SK-N-SH treated with all-trans-retinoic acid at 6 μM for 48 hours (cell line): ENCODE measurements at regions not wholly inside any gene's neighbourhood (a gene's known extent, or its start where the extent isn't known, plus 50 kb on each side); places are given as distances from the start of the nearest gene placed in this dataset.

ENCODE experiments used
- ATAC-seq: fragments of 200-7000 bp; cut with Tn5 transposase; 3 replicates; pipeline ENCODE4 v1.9.1; 2020; ENCODE audit warnings: mild to moderate bottlenecking, moderate library complexity
- ARNTL ChIP-seq: fragments of 450-650 bp; formaldehyde crosslinking; IDR thresholded peaks from 2 replicates; pipeline ENCODE4 v1.5.0; 2020; ENCODE audit warnings: low read depth, mild to moderate bottlenecking, moderate library complexity, borderline replicate concordance
- BACH2 ChIP-seq: fragments of 250-450 bp; sonication (Bioruptor Pico); IDR thresholded peaks from 2 replicates; pipeline ENCODE4 v1.9.0; 2021; ENCODE audit warnings: mild to moderate bottlenecking, borderline replicate concordance
- CREB5 ChIP-seq: fragments of 250-450 bp; sonication (Bioruptor Pico); IDR thresholded peaks from 2 replicates; pipeline ENCODE4 v1.5.1; 2020; ENCODE audit warnings: low read depth, mild to moderate bottlenecking, moderate library complexity
- CSDC2 ChIP-seq: fragments of 250-450 bp; sonication (Bioruptor Pico); IDR thresholded peaks from 2 replicates; pipeline ENCODE4 v1.5.0; 2020; ENCODE audit warnings: mild to moderate bottlenecking, moderate library complexity
- CSRNP3 ChIP-seq: fragments of 250-450 bp; sonication (Bioruptor Pico); IDR thresholded peaks from 2 replicates; pipeline ENCODE4 v1.5.1; 2021; ENCODE audit warnings: mild to moderate bottlenecking, moderate library complexity
- ESRRG ChIP-seq: fragments of 250-450 bp; sonication (Bioruptor Pico); IDR thresholded peaks from 2 replicates; pipeline ENCODE4 v1.6.1; 2021; ENCODE audit warnings: mild to moderate bottlenecking
- GLIS3 ChIP-seq: fragments of 250-450 bp; sonication (Bioruptor Pico); IDR thresholded peaks from 2 replicates; pipeline ENCODE4 v1.5.0; 2020; ENCODE audit warnings: mild to moderate bottlenecking, moderate library complexity
- ISL1 ChIP-seq: fragments of 250-450 bp; sonication (Bioruptor Pico); IDR thresholded peaks from 2 replicates; pipeline ENCODE4 v2.1.2; 2022; ENCODE audit warnings: mild to moderate bottlenecking, moderate library complexity
- OSR1 ChIP-seq: fragments of 250-450 bp; sonication (Bioruptor Pico); IDR thresholded peaks from 2 replicates; pipeline ENCODE4 v1.8.0; 2022; ENCODE audit warnings: moderate library complexity, mild to moderate bottlenecking, inconsistent platforms
- PATZ1 ChIP-seq: fragments of 250-450 bp; sonication (Bioruptor Pico); IDR thresholded peaks from 2 replicates; pipeline ENCODE4 v1.8.0; 2020; ENCODE audit warnings: mild to moderate bottlenecking, moderate library complexity, borderline replicate concordance
- POU6F1 ChIP-seq: fragments of 250-450 bp; sonication (Bioruptor Pico); IDR thresholded peaks from 2 replicates; pipeline ENCODE4 v1.8.0; 2021; ENCODE audit warnings: low read depth, mild to moderate bottlenecking, moderate library complexity, borderline replicate concordance
- PPARA ChIP-seq: fragments of 250-450 bp; sonication (Bioruptor Pico); IDR thresholded peaks from 2 replicates; pipeline ENCODE4 v1.5.0; 2020; ENCODE audit warnings: mild to moderate bottlenecking, borderline replicate concordance
- SNAI2 ChIP-seq: fragments of 250-450 bp; sonication (Bioruptor Pico); IDR thresholded peaks from 2 replicates; pipeline ENCODE4 v1.5.0; 2020; ENCODE audit warnings: mild to moderate bottlenecking, moderate library complexity
- TCF4 ChIP-seq: fragments of 250-450 bp; sonication (Bioruptor Pico); IDR thresholded peaks from 2 replicates; pipeline ENCODE4 v1.8.0; 2021; ENCODE audit warnings: mild to moderate bottlenecking, moderate library complexity, borderline replicate concordance
- TOX ChIP-seq: fragments of 250-450 bp; sonication (Bioruptor Pico); IDR thresholded peaks from 2 replicates; pipeline ENCODE4 v1.8.0; 2021; ENCODE audit warnings: mild to moderate bottlenecking, moderate library complexity, borderline replicate concordance
- TSHZ2 ChIP-seq: fragments of 250-450 bp; sonication (Bioruptor Pico); IDR thresholded peaks from 2 replicates; pipeline ENCODE4 v1.5.0; 2020; ENCODE audit warnings: mild to moderate bottlenecking, moderate library complexity
- ZC3H10 ChIP-seq: fragments of 250-450 bp; sonication (Bioruptor Pico); IDR thresholded peaks from 2 replicates; pipeline ENCODE4 v1.5.1; 2021; ENCODE audit warnings: mild to moderate bottlenecking, moderate library complexity
- ZFP3 ChIP-seq: fragments of 250-450 bp; sonication (Bioruptor Pico); IDR thresholded peaks from 2 replicates; pipeline ENCODE4 v1.5.0; 2020; ENCODE audit warnings: mild to moderate bottlenecking, moderate library complexity
- ZFP30 ChIP-seq: fragments of 450-650 bp; formaldehyde crosslinking; IDR thresholded peaks from 2 replicates; pipeline ENCODE4 v1.5.0; 2022; ENCODE audit warnings: mild to moderate bottlenecking, moderate library complexity
- ZNF565 ChIP-seq: fragments of 450-650 bp; formaldehyde crosslinking; conservative IDR thresholded peaks from 2 replicates; pipeline ENCODE4 v1.5.0; 2020; ENCODE audit warnings: low read depth, mild to moderate bottlenecking, moderate library complexity
- ZNF70 ChIP-seq: fragments of 450-650 bp; formaldehyde crosslinking; IDR thresholded peaks from 2 replicates; pipeline ENCODE4 v1.5.0; 2020; ENCODE audit warnings: mild to moderate bottlenecking, moderate library complexity
- ZNF8 ChIP-seq: fragments of 450-650 bp; formaldehyde crosslinking; IDR thresholded peaks from 2 replicates; pipeline ENCODE4 v1.5.0; 2020; ENCODE audit warnings: mild to moderate bottlenecking, moderate library complexity

- no peak for TF ChIP-seq ZC3H10 (CRISPR knock-in tag)
- TF ChIP-seq PATZ1 (CRISPR knock-in tag), result no peak
- no peak for TF ChIP-seq PPARA
- TF ChIP-seq POU6F1 (CRISPR knock-in tag), result no peak
- no peak for TF ChIP-seq BACH2 (CRISPR knock-in tag)
- no peak for TF ChIP-seq OSR1
- TF ChIP-seq TCF4, result no peak
- no peak for TF ChIP-seq ESRRG (CRISPR knock-in tag)
- no peak for TF ChIP-seq ZNF70
- TF ChIP-seq CSDC2 (CRISPR knock-in tag), result no peak
- no peak for TF ChIP-seq GLIS3
- no peak for TF ChIP-seq SNAI2 (CRISPR knock-in tag)
- no peak for TF ChIP-seq ZFP3 (CRISPR knock-in tag)
- TF ChIP-seq ISL1, result no peak
- TF ChIP-seq ZNF8, result no peak
- no peak for TF ChIP-seq TOX (CRISPR knock-in tag)
- no peak for TF ChIP-seq ZNF565 (CRISPR knock-in tag)
- no peak for TF ChIP-seq CREB5 (CRISPR knock-in tag)
- ATAC-seq, result no peak
These were observed 267.8 kb upstream of the RAG2 start for GRCh38 chr11:36865846-36866245.

- TF ChIP-seq ESRRG (CRISPR knock-in tag) (no peak), PATZ1 (CRISPR knock-in tag) (no peak), ZFP3 (CRISPR knock-in tag) (no peak), ZFP30 (CRISPR knock-in tag) (no peak), POU6F1 (CRISPR knock-in tag) (no peak), ZNF8 (no peak), SNAI2 (CRISPR knock-in tag) (no peak), ZNF565 (CRISPR knock-in tag) (no peak), TSHZ2 (no peak), ARNTL (no peak), PPARA (no peak), CSDC2 (CRISPR knock-in tag) (no peak), OSR1 (no peak), CSRNP3 (CRISPR knock-in tag) (no peak)
- ATAC-seq, result no peak
These were observed 256.8 kb upstream of the RAG2 start for GRCh38 chr11:36854875-36855274.
